Keratinocyte (primary cell): ENCODE measurements at regions not wholly inside any gene's neighbourhood (a gene's known extent, or its start where the extent isn't known, plus 50 kb on each side); places are given as distances from the start of the nearest gene placed in this dataset.

Source experiments
- DNase-seq: peaks from one replicate; pipeline ENCODE4 v3.0.0-alpha.2; 2011; ENCODE audit warnings: low read depth, missing footprints, low spot score
- FAIRE-seq: peaks from 2 replicates; lab custom pipeline; 2011; peaks lifted over from hg19 to GRCh38; lab: Jason Lieb, UNC
- H2AFZ ChIP-seq: 2 replicates; pipeline ENCODE4 v1.6.0; 2012; ENCODE audit warnings: low read length, control low read depth, inconsistent platforms; ENCODE audit not compliant: control insufficient read depth
- H3K27ac ChIP-seq: 2 replicates; pipeline ENCODE4 v1.5.1; 2011; ENCODE audit warnings: low read length; ENCODE audit not compliant: control insufficient read depth, insufficient read depth
- H3K27me3 ChIP-seq: 3 replicates; pipeline ENCODE4 v1.6.0; 2011; ENCODE audit warnings: low read length; ENCODE audit not compliant: control insufficient read depth, insufficient read depth; ENCODE audit errors: extremely low read depth
- H3K36me3 ChIP-seq, 2 experiments: 2 replicates in 1 of 2; 3 replicates in 1 of 2; pipeline ENCODE4 v1.5.1; 2011; ENCODE audit warnings: low read length in 2 of 2, mild to moderate bottlenecking in 1 of 2; ENCODE audit not compliant: control insufficient read depth in 2 of 2, insufficient read depth in 2 of 2; ENCODE audit errors: extremely low read depth in 1 of 2
- H3K4me1 ChIP-seq: 3 replicates; pipeline ENCODE4 v1.5.1; 2011; ENCODE audit warnings: low read length; ENCODE audit not compliant: control insufficient read depth, insufficient read depth; ENCODE audit errors: extremely low read depth
- H3K4me2 ChIP-seq: 3 replicates; pipeline ENCODE4 v1.6.0; 2011; ENCODE audit warnings: low read depth, low read length; ENCODE audit not compliant: control insufficient read depth, insufficient read depth; ENCODE audit errors: extremely low read depth
- H3K4me3 ChIP-seq, 3 experiments: fragments of 200-600 bp in 1 of 3; sonication (generic) in 1 of 3; 2 replicates in 2 of 3; 3 replicates in 1 of 3; pipeline ENCODE4 v1.5.1; 2011 to 2016; ENCODE audit warnings: low read length in 3 of 3, mild to moderate bottlenecking in 3 of 3, control low read depth in 2 of 3, inconsistent platforms in 1 of 3, low read depth in 1 of 3, mixed read lengths in 1 of 3, mixed run types in 1 of 3, moderate library complexity in 1 of 3; ENCODE audit not compliant: control insufficient read depth in 2 of 3, insufficient read depth in 2 of 3; ENCODE audit errors: extremely low read depth in 1 of 3
- H3K79me2 ChIP-seq: 2 replicates; pipeline ENCODE4 v1.6.0; 2012; ENCODE audit warnings: low read length; ENCODE audit not compliant: control insufficient read depth, insufficient read depth
- H3K9ac ChIP-seq: 3 replicates; pipeline ENCODE4 v1.6.0; 2011; ENCODE audit warnings: low read length; ENCODE audit not compliant: control insufficient read depth, insufficient read depth; ENCODE audit errors: extremely low read depth
- H3K9me1 ChIP-seq: 3 replicates; pipeline ENCODE4 v1.6.0; 2011; ENCODE audit warnings: low read length; ENCODE audit not compliant: control insufficient read depth, insufficient read depth; ENCODE audit errors: extremely low read depth
- H3K9me3 ChIP-seq: 2 replicates; pipeline ENCODE4 v1.5.1; 2012; ENCODE audit warnings: low read depth, low read length; ENCODE audit not compliant: control insufficient read depth
- H4K20me1 ChIP-seq: 3 replicates; pipeline ENCODE4 v1.6.0; 2011; ENCODE audit warnings: low read length; ENCODE audit not compliant: control insufficient read depth, insufficient read depth; ENCODE audit errors: extremely low read depth
- EZH2 ChIP-seq: IDR thresholded peaks from one replicate; pipeline ENCODE4 v1.6.1; 2012; ENCODE audit warnings: inconsistent platforms, mild to moderate bottlenecking, low read length, moderate library complexity
- dilution Hi-C: fragments of 300-500 bp; cut with MboI; formaldehyde crosslinking; loops from one replicate; pipeline ENCODE4 v1.7.0; 2020; ENCODE audit warnings: low sequenced_read_pairs; ENCODE audit not compliant: extremely low pct_ligation_motif_present
- TF ChIP-seq, protein P1 (sequence below), 3 experiments: IDR thresholded peaks in 1 of 3; conservative IDR thresholded peaks in 1 of 3; optimal IDR thresholded peaks in 1 of 3; 2 replicates in 2 of 3; 3 replicates in 1 of 3; pipeline versions ENCODE3 to v1.5.1; 2011; ENCODE audit warnings: low read length in 3 of 3, mild to moderate bottlenecking in 3 of 3, moderate library complexity in 2 of 3, control low read depth in 1 of 3, inconsistent platforms in 1 of 3; ENCODE audit not compliant: insufficient read depth in 2 of 3; ENCODE audit errors: extremely low read depth in 1 of 3

DNA sequence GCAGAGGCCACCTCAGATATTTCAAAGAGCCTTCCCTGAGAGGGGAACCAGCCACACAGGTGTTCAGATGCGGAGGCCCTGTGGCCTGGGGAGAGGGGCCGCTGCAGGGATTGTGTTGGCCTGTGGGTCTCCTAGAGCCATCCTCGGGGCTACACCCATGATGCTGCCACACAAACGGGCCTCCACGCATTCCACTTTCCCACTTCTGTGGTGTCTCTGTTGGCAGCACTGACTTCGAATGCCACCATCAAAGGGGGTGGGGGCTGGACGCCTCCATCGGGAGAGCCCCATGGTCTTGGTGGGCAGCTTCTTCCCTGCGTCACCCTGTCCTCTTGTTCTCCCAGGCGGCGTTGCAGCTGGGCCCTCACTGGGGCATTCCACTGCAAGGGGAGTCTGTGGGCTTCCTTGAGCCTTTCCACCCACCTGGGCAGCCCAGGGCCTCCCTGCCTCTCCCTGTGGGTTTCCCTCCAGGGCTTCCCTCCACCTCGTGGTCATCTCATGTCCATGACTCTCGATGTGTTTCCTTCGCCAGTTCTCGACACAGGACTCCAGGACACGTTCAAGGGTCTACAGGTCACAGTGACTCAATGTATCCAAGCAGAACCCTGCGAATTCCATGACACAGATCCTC lies 145.5 kb downstream of the ERMARD start:
- Histone ChIP-seq H3K4me3 (no peak overlapping the region), H4K20me1 (no peaks in the 10 kb centered on the region), H3K9ac (no peak overlapping the region), H2AFZ (no peak overlapping the region), H3K9me1 (no peaks in the 10 kb centered on the region), H3K36me3 (no peaks in the 10 kb centered on the region), H3K9me3 (peaks cover 3% of the 10 kb centered on the region), H3K27me3 (no peaks in the 10 kb centered on the region), H3K4me2 (no peak overlapping the region), H3K79me2 (no peaks in the 10 kb centered on the region), H3K27ac (no peak overlapping the region), H3K4me1 (no peaks in the 10 kb centered on the region)
- FAIRE-seq (no peak), DNase-seq (no peak)
- dilution Hi-C loops: no loop called here
- no peak for TF ChIP-seq EZH2
- TF ChIP-seq, protein P1, sequence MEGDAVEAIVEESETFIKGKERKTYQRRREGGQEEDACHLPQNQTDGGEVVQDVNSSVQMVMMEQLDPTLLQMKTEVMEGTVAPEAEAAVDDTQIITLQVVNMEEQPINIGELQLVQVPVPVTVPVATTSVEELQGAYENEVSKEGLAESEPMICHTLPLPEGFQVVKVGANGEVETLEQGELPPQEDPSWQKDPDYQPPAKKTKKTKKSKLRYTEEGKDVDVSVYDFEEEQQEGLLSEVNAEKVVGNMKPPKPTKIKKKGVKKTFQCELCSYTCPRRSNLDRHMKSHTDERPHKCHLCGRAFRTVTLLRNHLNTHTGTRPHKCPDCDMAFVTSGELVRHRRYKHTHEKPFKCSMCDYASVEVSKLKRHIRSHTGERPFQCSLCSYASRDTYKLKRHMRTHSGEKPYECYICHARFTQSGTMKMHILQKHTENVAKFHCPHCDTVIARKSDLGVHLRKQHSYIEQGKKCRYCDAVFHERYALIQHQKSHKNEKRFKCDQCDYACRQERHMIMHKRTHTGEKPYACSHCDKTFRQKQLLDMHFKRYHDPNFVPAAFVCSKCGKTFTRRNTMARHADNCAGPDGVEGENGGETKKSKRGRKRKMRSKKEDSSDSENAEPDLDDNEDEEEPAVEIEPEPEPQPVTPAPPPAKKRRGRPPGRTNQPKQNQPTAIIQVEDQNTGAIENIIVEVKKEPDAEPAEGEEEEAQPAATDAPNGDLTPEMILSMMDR (optimal IDR thresholded peaks at IDR 0.05 in 1 of 3, IDR thresholded peaks at IDR 0.05 in 1 of 3, conservative IDR thresholded peaks at IDR 0.05 in 1 of 3; ENCODE audit: extremely low read depth in 1 of 3, insufficient read depth in 2 of 3, low read length in 3 of 3): no peak

GRCh38 chr6:169895926-169896761 lies 144.7 kb downstream of the ERMARD start:
- no peak overlapping the region for H3K4me3 ChIP-seq
- H3K9ac ChIP-seq: no peak overlapping the region
- H3K27ac ChIP-seq: no peak overlapping the region
- dilution Hi-C loops: no loop called here
- no peak overlapping the region for H3K4me2 ChIP-seq
- H3K4me1 ChIP-seq: no peaks in the 10 kb centered on the region
- no peak overlapping the region for H2AFZ ChIP-seq
- peaks cover under 1% of the 10 kb centered on the region for H3K27me3 ChIP-seq
- FAIRE-seq (no peak), DNase-seq (no peak)
- no peak for TF ChIP-seq EZH2
- TF ChIP-seq, protein P1 (optimal IDR thresholded peaks at IDR 0.05 in 1 of 3, IDR thresholded peaks at IDR 0.05 in 1 of 3, conservative IDR thresholded peaks at IDR 0.05 in 1 of 3; ENCODE audit: extremely low read depth in 1 of 3, insufficient read depth in 2 of 3, low read length in 3 of 3): no peak
- H3K36me3 ChIP-seq: no peaks in the 10 kb centered on the region
- H3K9me3 ChIP-seq: peaks cover 6% of the 10 kb centered on the region
- no peaks in the 10 kb centered on the region for H3K9me1 ChIP-seq
- no peaks in the 10 kb centered on the region for H4K20me1 ChIP-seq
- no peaks in the 10 kb centered on the region for H3K79me2 ChIP-seq
